ENCODE measurements at regions not wholly inside any gene's neighbourhood (a gene's known extent, or its start where the extent isn't known, plus 50 kb on each side); places are given as distances from the start of the nearest gene placed in this dataset.

GRCh38 chr1:244352156-244352830 is 99.4 kb downstream of the ADSS2 start:
- Mint-ChIP-seq H3K27me3 (no peaks in the 10 kb centered on the region), H3K4me3 (no peak overlapping the region), H3K36me3 (no peaks in the 10 kb centered on the region), H3K27ac (no peak overlapping the region), H3K4me1 (no peaks in the 10 kb centered on the region), H3K9me3 (no peaks in the 10 kb centered on the region)

DNA sequence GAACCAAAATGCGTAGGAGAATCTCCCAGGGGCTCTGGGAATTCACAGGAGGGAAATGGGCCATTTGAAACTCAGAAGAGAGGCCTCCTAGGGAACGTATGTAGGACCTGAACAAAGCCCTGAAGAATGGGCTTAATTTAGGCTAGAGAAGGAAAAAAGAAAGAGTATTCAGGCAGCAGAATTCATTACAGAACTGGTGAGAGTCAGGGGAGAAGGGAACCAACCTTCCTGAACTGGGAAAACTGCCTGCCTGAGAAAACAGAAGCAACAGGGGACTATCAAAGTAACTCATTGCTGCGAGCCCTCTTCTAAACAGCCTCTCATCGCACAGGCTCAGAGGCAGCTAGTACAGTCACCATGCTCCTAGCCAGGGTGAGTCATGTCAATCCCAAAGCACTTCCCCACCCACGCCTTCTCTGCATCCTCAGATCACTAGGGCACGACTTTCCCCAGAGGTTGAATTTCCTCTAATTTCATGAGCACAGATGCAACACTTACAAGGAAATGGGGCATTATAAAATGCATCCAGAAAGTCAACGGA is 98.1 kb downstream of the ADSS2 start:
- H3K9me3 Mint-ChIP-seq, result no peaks in the 10 kb centered on the region
- no peaks in the 10 kb centered on the region for H3K36me3 Mint-ChIP-seq
- no peaks in the 10 kb centered on the region for H3K27me3 Mint-ChIP-seq
- H3K27ac Mint-ChIP-seq, result no peak overlapping the region
- no peak overlapping the region for H3K4me3 Mint-ChIP-seq
- H3K4me1 Mint-ChIP-seq, result no peaks in the 10 kb centered on the region

DNA sequence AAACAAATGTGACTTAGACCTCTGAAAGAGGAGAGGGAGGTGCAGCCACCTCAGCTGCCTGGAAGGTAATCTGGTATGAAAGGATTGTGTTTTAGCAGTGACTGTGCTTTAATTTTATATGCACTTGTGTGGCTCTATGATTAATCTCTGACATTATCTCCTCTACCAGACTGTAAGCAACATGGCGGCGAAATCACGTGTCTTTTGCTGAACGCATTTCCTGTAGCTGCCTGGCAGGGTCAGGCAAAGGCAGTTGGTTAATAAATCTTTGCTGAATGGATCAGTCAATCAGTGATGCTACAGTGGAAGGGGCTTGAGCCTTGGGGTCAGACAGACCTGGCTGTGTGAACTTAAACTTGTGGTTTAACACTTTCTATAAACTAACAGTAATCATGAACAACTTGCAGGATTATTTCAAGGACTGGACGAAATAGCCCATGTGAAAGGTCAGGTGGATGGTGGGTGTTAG is 96.9 kb downstream of the ADSS2 start:
- no peaks in the 10 kb centered on the region for H3K4me1 Mint-ChIP-seq
- no peaks in the 10 kb centered on the region for H3K9me3 Mint-ChIP-seq
- no peaks in the 10 kb centered on the region for H3K27me3 Mint-ChIP-seq
- H3K36me3 Mint-ChIP-seq, result no peaks in the 10 kb centered on the region
- no peak overlapping the region for H3K4me3 Mint-ChIP-seq
- no peak overlapping the region for H3K27ac Mint-ChIP-seq

DNA sequence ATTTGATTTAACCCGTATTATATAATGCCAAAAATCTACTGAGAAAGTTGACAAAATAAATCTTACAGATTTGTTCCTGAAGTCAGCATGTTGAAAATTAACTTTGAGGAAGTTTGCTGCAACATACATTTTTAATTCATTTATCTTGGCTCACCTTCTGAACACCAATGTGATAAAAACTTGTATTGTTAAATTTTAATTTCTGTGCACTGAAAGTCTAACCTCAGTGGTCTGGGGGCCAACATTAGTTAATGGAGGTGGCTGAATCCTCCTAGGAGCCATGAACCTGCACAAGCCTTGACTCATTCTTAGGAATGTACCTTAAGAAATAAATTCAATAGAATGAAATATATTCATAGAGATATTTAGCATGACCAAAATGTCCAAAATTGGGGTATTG is 95.3 kb downstream of the ADSS2 start:
- no peaks in the 10 kb centered on the region for H3K36me3 Mint-ChIP-seq
- no peak overlapping the region for H3K4me3 Mint-ChIP-seq
- no peaks in the 10 kb centered on the region for H3K4me1 Mint-ChIP-seq
- H3K27ac Mint-ChIP-seq, result no peak overlapping the region
- no peaks in the 10 kb centered on the region for H3K9me3 Mint-ChIP-seq
- no peaks in the 10 kb centered on the region for H3K27me3 Mint-ChIP-seq

Measured in activated naive CD4-positive, alpha-beta T cell treated with anti-CD3 and anti-CD28 coated beads, Interleukin-2, amount 50 U/mL, for 24 hours (primary cell).